ENCODE measurements at regions not wholly inside any gene's neighbourhood (a gene's known extent, or its start where the extent isn't known, plus 50 kb on each side); places are given as distances from the start of the nearest gene placed in this dataset.

- TF ChIP-seq, protein P1, sequence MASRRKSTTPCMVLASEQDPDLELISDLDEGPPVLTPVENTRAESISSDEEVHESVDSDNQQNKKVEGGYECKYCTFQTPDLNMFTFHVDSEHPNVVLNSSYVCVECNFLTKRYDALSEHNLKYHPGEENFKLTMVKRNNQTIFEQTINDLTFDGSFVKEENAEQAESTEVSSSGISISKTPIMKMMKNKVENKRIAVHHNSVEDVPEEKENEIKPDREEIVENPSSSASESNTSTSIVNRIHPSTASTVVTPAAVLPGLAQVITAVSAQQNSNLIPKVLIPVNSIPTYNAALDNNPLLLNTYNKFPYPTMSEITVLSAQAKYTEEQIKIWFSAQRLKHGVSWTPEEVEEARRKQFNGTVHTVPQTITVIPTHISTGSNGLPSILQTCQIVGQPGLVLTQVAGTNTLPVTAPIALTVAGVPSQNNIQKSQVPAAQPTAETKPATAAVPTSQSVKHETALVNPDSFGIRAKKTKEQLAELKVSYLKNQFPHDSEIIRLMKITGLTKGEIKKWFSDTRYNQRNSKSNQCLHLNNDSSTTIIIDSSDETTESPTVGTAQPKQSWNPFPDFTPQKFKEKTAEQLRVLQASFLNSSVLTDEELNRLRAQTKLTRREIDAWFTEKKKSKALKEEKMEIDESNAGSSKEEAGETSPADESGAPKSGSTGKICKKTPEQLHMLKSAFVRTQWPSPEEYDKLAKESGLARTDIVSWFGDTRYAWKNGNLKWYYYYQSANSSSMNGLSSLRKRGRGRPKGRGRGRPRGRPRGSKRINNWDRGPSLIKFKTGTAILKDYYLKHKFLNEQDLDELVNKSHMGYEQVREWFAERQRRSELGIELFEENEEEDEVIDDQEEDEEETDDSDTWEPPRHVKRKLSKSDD (CRISPR knock-in tag; IDR thresholded peaks at IDR 0.05; ENCODE audit: low read depth): peak; percentile 92
- TF ChIP-seq HOMEZ (CRISPR knock-in tag; IDR thresholded peaks at IDR 0.05; ENCODE audit: low read depth): peak; percentile 98; the same call in 1 of the 2 replicates
- TF ChIP-seq ARHGAP35 (CRISPR knock-in tag; IDR thresholded peaks at IDR 0.05; ENCODE audit: borderline replicate concordance): no peak
- no peak for TF ChIP-seq POLR2AphosphoS5 (IDR thresholded peaks at IDR 0.05; ENCODE audit: low read depth, low read length)
- no peak for TF ChIP-seq ZNF17 (CRISPR knock-in tag; IDR thresholded peaks at IDR 0.05)
- TF ChIP-seq, protein P2, sequence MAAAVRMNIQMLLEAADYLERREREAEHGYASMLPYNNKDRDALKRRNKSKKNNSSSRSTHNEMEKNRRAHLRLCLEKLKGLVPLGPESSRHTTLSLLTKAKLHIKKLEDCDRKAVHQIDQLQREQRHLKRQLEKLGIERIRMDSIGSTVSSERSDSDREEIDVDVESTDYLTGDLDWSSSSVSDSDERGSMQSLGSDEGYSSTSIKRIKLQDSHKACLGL (CRISPR knock-in tag; IDR thresholded peaks at IDR 0.05): no peak
- peak; percentile 99 for TF ChIP-seq ZNF644 (CRISPR knock-in tag; IDR thresholded peaks at IDR 0.05; ENCODE audit: low read depth)
- TF ChIP-seq MED1 (CRISPR knock-in tag; IDR thresholded peaks at IDR 0.05): peak; percentile 99
- TF ChIP-seq GLMP (CRISPR knock-in tag; IDR thresholded peaks at IDR 0.05; ENCODE audit: borderline replicate concordance): no peak
- TF ChIP-seq, protein P3, sequence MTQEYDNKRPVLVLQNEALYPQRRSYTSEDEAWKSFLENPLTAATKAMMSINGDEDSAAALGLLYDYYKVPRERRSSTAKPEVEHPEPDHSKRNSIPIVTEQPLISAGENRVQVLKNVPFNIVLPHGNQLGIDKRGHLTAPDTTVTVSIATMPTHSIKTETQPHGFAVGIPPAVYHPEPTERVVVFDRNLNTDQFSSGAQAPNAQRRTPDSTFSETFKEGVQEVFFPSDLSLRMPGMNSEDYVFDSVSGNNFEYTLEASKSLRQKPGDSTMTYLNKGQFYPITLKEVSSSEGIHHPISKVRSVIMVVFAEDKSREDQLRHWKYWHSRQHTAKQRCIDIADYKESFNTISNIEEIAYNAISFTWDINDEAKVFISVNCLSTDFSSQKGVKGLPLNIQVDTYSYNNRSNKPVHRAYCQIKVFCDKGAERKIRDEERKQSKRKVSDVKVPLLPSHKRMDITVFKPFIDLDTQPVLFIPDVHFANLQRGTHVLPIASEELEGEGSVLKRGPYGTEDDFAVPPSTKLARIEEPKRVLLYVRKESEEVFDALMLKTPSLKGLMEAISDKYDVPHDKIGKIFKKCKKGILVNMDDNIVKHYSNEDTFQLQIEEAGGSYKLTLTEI (CRISPR knock-in tag; conservative IDR thresholded peaks at IDR 0.05): no peak
- TF ChIP-seq FOXA1 (IDR thresholded peaks at IDR 0.05): peak; percentile 97
- TF ChIP-seq FOXA1 (CRISPR knock-in tag; IDR thresholded peaks at IDR 0.05): peak; percentile 99
- 0 out of 2 replicates have a peak, but pooled peaks have one; percentile 40 for TF ChIP-seq BRD4 (CRISPR knock-in tag; IDR thresholded peaks at IDR 0.05)
- peak; percentile 71; the same call in 1 of the 2 replicates for TF ChIP-seq ZNF510 (CRISPR knock-in tag; IDR thresholded peaks at IDR 0.05; ENCODE audit: low read depth)
- TF ChIP-seq HNF1B (CRISPR knock-in tag; IDR thresholded peaks at IDR 0.05): peak; percentile 84
- peak; percentile 81 to 86 for TF ChIP-seq MAFK (conservative IDR thresholded peaks at IDR 0.05 in 1 of 2, IDR thresholded peaks at IDR 0.05 in 1 of 2; ENCODE audit: low read length in 2 of 2)
- peak; percentile 61; the same call in 1 of the 2 replicates for TF ChIP-seq HBP1 (CRISPR knock-in tag; IDR thresholded peaks at IDR 0.05; ENCODE audit: low read depth)
- no peak for TF ChIP-seq RBM22 (optimal IDR thresholded peaks at IDR 0.05; ENCODE audit: low read length)
These were observed 102.8 kb upstream of the TMEM170B start (continued) for GRCh38 chr6:11434565-11435326.

Measured in HepG2 (cell line).